ENCODE measurements at regions not wholly inside any gene's neighbourhood (a gene's known extent, or its start where the extent isn't known, plus 50 kb on each side); places are given as distances from the start of the nearest gene placed in this dataset.
A peak's percentile ranks its signal among the peaks of the same experiment; 100 is the strongest.

- DNase-seq (ENCODE audit: low read depth): no peak
- TF ChIP-seq CTCF (IDR thresholded peaks at IDR 0.05; ENCODE audit: insufficient read depth, low read depth, low read length): no peak
- no peak overlapping the region for H3K4me3 ChIP-seq (ENCODE audit: low read depth, low read length)
These were observed 170.0 kb downstream of the TXNL1 start for GRCh38 chr18:56468396-56468795.

- no peak for TF ChIP-seq CTCF (IDR thresholded peaks at IDR 0.05; ENCODE audit: insufficient read depth, low read depth, low read length)
- DNase-seq (ENCODE audit: low read depth): no peak
- H3K4me3 ChIP-seq (ENCODE audit: low read depth, low read length): no peak overlapping the region
These were observed 176.1 kb downstream of the TXNL1 start for GRCh38 chr18:56462276-56462675.

- no peak overlapping the region for H3K4me3 ChIP-seq (ENCODE audit: low read depth, low read length)
- no peak for DNase-seq (ENCODE audit: low read depth)
- no peak for TF ChIP-seq CTCF (IDR thresholded peaks at IDR 0.05; ENCODE audit: insufficient read depth, low read depth, low read length)
These were observed 177.2 kb downstream of the TXNL1 start for GRCh38 chr18:56461151-56461550.

- DNase-seq (ENCODE audit: low read depth): no peak
- H3K4me3 ChIP-seq (ENCODE audit: low read depth, low read length): no peak overlapping the region
- TF ChIP-seq CTCF (IDR thresholded peaks at IDR 0.05; ENCODE audit: insufficient read depth, low read depth, low read length): no peak
These were observed 177.8 kb downstream of the TXNL1 start for GRCh38 chr18:56460581-56460980.

- no peak overlapping the region for H3K4me3 ChIP-seq (ENCODE audit: low read depth, low read length)
- TF ChIP-seq CTCF (IDR thresholded peaks at IDR 0.05; ENCODE audit: insufficient read depth, low read depth, low read length): no peak
- DNase-seq (ENCODE audit: low read depth): peak; percentile 17
These were observed 179.4 kb downstream of the TXNL1 start for GRCh38 chr18:56458770-56459712.

GRCh38 chr18:56455874-56456273 lies 182.5 kb downstream of the TXNL1 start:
- DNase-seq (ENCODE audit: low read depth): no peak
- no peak for TF ChIP-seq CTCF (IDR thresholded peaks at IDR 0.05; ENCODE audit: insufficient read depth, low read depth, low read length)
- H3K4me3 ChIP-seq (ENCODE audit: low read depth, low read length): no peak overlapping the region
